ENCODE measurements at regions not wholly inside any gene's neighbourhood (a gene's known extent, or its start where the extent isn't known, plus 50 kb on each side); places are given as distances from the start of the nearest gene placed in this dataset.

DNA sequence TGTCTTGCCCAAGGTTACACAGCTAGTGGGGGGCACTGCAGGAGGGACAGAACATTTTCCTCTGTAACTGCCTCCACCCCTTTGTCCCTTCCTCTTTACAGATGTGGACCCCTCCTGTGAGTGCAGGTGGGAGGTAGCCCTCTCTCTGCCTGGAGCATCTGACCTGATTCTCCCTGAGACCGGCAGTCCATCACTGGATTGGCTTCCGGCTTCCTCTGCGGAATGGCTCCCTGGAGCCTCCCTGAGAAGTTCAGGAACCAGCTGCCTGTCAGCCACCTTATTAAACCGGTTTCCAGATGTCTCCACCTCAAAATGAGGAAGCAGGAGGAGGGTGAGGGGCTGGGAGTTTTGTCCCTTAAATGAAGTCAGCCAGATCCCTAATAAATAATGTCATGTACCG lies 67.3 kb upstream of the TNP1 start:
- H4K20me1 ChIP-seq (ENCODE audit: control insufficient read depth, insufficient read depth, low read depth, low read length) = no peaks in the 10 kb centered on the region
- no peaks in the 10 kb centered on the region for H3F3A ChIP-seq (ENCODE audit: control insufficient read depth, insufficient read depth)
- no peaks in the 10 kb centered on the region for H3K79me2 ChIP-seq (ENCODE audit: control insufficient read depth, low read length)
- no peak for TF ChIP-seq EZH2phosphoT487 (IDR thresholded peaks at IDR 0.05; ENCODE audit: borderline replicate concordance, low read length)
- TF ChIP-seq, protein P1, sequence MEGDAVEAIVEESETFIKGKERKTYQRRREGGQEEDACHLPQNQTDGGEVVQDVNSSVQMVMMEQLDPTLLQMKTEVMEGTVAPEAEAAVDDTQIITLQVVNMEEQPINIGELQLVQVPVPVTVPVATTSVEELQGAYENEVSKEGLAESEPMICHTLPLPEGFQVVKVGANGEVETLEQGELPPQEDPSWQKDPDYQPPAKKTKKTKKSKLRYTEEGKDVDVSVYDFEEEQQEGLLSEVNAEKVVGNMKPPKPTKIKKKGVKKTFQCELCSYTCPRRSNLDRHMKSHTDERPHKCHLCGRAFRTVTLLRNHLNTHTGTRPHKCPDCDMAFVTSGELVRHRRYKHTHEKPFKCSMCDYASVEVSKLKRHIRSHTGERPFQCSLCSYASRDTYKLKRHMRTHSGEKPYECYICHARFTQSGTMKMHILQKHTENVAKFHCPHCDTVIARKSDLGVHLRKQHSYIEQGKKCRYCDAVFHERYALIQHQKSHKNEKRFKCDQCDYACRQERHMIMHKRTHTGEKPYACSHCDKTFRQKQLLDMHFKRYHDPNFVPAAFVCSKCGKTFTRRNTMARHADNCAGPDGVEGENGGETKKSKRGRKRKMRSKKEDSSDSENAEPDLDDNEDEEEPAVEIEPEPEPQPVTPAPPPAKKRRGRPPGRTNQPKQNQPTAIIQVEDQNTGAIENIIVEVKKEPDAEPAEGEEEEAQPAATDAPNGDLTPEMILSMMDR (IDR thresholded peaks at IDR 0.05; ENCODE audit: low read depth, low read length, poor library complexity, severe bottlenecking) = no peak
- H3K9me2 ChIP-seq (replicated peaks; ENCODE audit: control insufficient read depth, low read length) = no peaks in the 10 kb centered on the region
- H3K27ac ChIP-seq (ENCODE audit: low read depth, low read length) = no peak overlapping the region
- H3K36me3 ChIP-seq (ENCODE audit: control insufficient read depth, low read length) = no peaks in the 10 kb centered on the region
- no peak overlapping the region for H3K4me3 ChIP-seq (ENCODE audit: low read length)
- H3K27me3 ChIP-seq (ENCODE audit: control insufficient read depth, low read length) = peaks cover 28% of the 10 kb centered on the region
- no peaks in the 10 kb centered on the region for H3K9me3 ChIP-seq (ENCODE audit: control insufficient read depth, insufficient read depth, low read length)
- H3K4me1 ChIP-seq (ENCODE audit: control insufficient read depth, low read length) = peaks cover 7% of the 10 kb centered on the region
- H3K4me2 ChIP-seq (ENCODE audit: low read length) = no peak overlapping the region

DNA sequence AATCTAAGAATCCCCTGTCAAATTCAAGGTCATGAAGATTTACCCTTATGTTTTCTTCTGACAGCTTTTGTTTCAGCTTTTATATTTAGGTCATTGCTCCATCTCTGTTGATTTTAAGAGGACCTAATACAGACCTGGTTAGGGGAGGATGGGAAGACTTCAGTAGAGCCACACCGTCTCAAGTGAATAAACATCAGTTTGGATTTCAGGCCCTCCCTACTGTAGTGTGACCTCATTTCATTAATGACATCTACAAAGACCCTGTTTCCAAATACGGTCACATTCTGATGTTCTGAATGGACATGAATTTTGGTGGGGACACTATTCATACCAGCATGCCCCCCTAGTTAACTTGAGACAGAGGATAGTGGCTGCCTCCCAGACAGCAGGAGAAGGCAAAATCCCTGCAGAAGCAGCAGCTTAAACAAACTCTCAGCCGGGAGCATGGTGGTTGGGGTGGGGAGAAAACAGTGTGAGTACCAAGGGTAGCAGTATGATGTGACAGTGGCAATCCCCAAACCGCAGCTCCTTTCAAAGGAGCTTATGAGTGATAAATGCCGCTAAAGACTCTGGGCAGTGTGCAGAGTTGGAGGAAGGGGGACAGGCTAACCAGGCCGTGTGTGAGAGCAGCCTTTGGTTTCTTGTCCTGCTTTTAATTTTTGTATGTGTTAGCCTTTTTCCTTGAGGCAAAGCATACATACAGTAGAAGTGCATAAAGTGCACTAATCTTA lies 65.9 kb upstream of the TNP1 start:
- Histone ChIP-seq H3K27ac (ENCODE audit: low read depth, low read length) (no peak overlapping the region), H3K9me2 (replicated peaks; ENCODE audit: control insufficient read depth, low read length) (no peaks in the 10 kb centered on the region), H3F3A (ENCODE audit: control insufficient read depth, insufficient read depth) (no peaks in the 10 kb centered on the region), H3K36me3 (ENCODE audit: control insufficient read depth, low read length) (no peaks in the 10 kb centered on the region), H3K79me2 (ENCODE audit: control insufficient read depth, low read length) (no peaks in the 10 kb centered on the region), H3K4me2 (ENCODE audit: low read length) (no peak overlapping the region), H3K27me3 (ENCODE audit: control insufficient read depth, low read length) (peaks cover 28% of the 10 kb centered on the region), H3K9me3 (ENCODE audit: control insufficient read depth, insufficient read depth, low read length) (no peaks in the 10 kb centered on the region), H3K4me1 (ENCODE audit: control insufficient read depth, low read length) (peaks cover 12% of the 10 kb centered on the region), H4K20me1 (ENCODE audit: control insufficient read depth, insufficient read depth, low read depth, low read length) (no peaks in the 10 kb centered on the region), H3K4me3 (ENCODE audit: low read length) (no peak overlapping the region)
- TF ChIP-seq, protein P1 (IDR thresholded peaks at IDR 0.05; ENCODE audit: low read depth, low read length, poor library complexity, severe bottlenecking) = no peak

DNA sequence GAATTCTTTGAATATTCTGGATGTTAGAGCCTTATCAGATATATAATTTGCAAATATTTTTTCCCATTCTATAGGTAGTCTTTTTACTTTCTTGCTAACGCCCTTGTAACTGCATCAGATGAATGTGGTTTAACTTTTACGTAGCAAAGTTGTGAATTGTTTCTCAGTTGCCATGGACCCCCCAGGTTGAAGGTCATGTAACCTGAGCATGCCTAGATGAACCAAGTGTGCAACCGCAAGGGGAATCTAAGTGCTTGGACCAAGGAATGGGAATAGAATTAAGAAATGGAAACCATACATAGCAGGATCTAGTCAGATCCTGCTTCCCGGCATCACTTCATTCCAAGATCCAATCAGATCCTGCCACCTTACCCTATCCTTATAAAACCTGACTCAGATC lies 65.1 kb upstream of the TNP1 start:
- H3K36me3 ChIP-seq (ENCODE audit: control insufficient read depth, low read length) = no peaks in the 10 kb centered on the region
- no peaks in the 10 kb centered on the region for H3F3A ChIP-seq (ENCODE audit: control insufficient read depth, insufficient read depth)
- no peaks in the 10 kb centered on the region for H3K9me2 ChIP-seq (replicated peaks; ENCODE audit: control insufficient read depth, low read length)
- peaks cover 28% of the 10 kb centered on the region for H3K27me3 ChIP-seq (ENCODE audit: control insufficient read depth, low read length)
- no peak for TF ChIP-seq EZH2phosphoT487 (IDR thresholded peaks at IDR 0.05; ENCODE audit: borderline replicate concordance, low read length)
- TF ChIP-seq, protein P1 (IDR thresholded peaks at IDR 0.05; ENCODE audit: low read depth, low read length, poor library complexity, severe bottlenecking) = no peak
- no peaks in the 10 kb centered on the region for H3K9me3 ChIP-seq (ENCODE audit: control insufficient read depth, insufficient read depth, low read length)
- H3K4me3 ChIP-seq (ENCODE audit: low read length) = no peak overlapping the region
- no peak overlapping the region for H3K4me2 ChIP-seq (ENCODE audit: low read length)
- H3K27ac ChIP-seq (ENCODE audit: low read depth, low read length) = no peak overlapping the region
- peaks cover 12% of the 10 kb centered on the region for H3K4me1 ChIP-seq (ENCODE audit: control insufficient read depth, low read length)
- no peaks in the 10 kb centered on the region for H3K79me2 ChIP-seq (ENCODE audit: control insufficient read depth, low read length)
- H4K20me1 ChIP-seq (ENCODE audit: control insufficient read depth, insufficient read depth, low read depth, low read length) = no peaks in the 10 kb centered on the region

Measured in DOHH2 (cell line).